Loucy (cell line): ENCODE measurements at regions not wholly inside any gene's neighbourhood (a gene's known extent, or its start where the extent isn't known, plus 50 kb on each side); places are given as distances from the start of the nearest gene placed in this dataset.

ENCODE experiments used
- H2AFZ ChIP-seq: fragments of 200-600 bp; sonication (generic); 2 replicates; pipeline ENCODE4 v1.6.0; 2016; ENCODE audit warnings: antibody characterized with exemption, mild to moderate bottlenecking, low read length, moderate library complexity
- H3F3A ChIP-seq: fragments of 200-600 bp; 2 replicates; pipeline ENCODE4 v1.6.0; 2016; ENCODE audit warnings: antibody characterized with exemption, low read depth, mild to moderate bottlenecking
- H3K27me3 ChIP-seq: fragments of 200-600 bp; sonication (generic); 2 replicates; pipeline ENCODE4 v1.6.1; 2014; ENCODE audit warnings: low read length, mild to moderate bottlenecking; ENCODE audit not compliant: insufficient read depth, poor library complexity, severe bottlenecking
- H3K36me3 ChIP-seq: fragments of 200-600 bp; sonication (generic); 2 replicates; pipeline ENCODE4 v1.6.1; 2016; ENCODE audit warnings: low read length; ENCODE audit not compliant: insufficient read depth
- H3K4me1 ChIP-seq: fragments of 200-600 bp; sonication (generic); 2 replicates; pipeline ENCODE4 v1.5.1; 2014; ENCODE audit warnings: low read length, mild to moderate bottlenecking; ENCODE audit not compliant: insufficient read depth, poor library complexity, severe bottlenecking
- H3K4me2 ChIP-seq: fragments of 200-600 bp; sonication (generic); 2 replicates; pipeline ENCODE4 v1.6.0; 2014; ENCODE audit warnings: antibody characterized with exemption, low read length, low read depth, mild to moderate bottlenecking; ENCODE audit not compliant: poor library complexity, severe bottlenecking
- H3K4me3 ChIP-seq: fragments of 200-600 bp; sonication (generic); 2 replicates; pipeline ENCODE4 v1.5.1; 2014; ENCODE audit warnings: low read length, mild to moderate bottlenecking, mixed read lengths; ENCODE audit not compliant: poor library complexity, severe bottlenecking
- H3K79me2 ChIP-seq: fragments of 200-600 bp; sonication (generic); 2 replicates; pipeline ENCODE4 v1.6.1; 2014; ENCODE audit warnings: low read length; ENCODE audit not compliant: insufficient read depth
- H3K9ac ChIP-seq: fragments of 200-600 bp; sonication (generic); 2 replicates; pipeline ENCODE4 v1.6.0; 2014; ENCODE audit warnings: mild to moderate bottlenecking, low read depth, low read length, moderate library complexity; ENCODE audit not compliant: poor library complexity, severe bottlenecking
- H3K9me2 ChIP-seq: fragments of 200-600 bp; sonication (generic); replicated peaks from 2 replicates; pipeline ENCODE4 v1.6.1; 2016; ENCODE audit warnings: low read depth, low read length, mixed read lengths
- H3K9me3 ChIP-seq: fragments of 200-600 bp; sonication (generic); 2 replicates; pipeline ENCODE4 v1.6.1; 2014; ENCODE audit warnings: mild to moderate bottlenecking, antibody characterized with exemption, low read length, low read depth; ENCODE audit not compliant: insufficient read depth
- H4K20me1 ChIP-seq: fragments of 200-600 bp; sonication (generic); 2 replicates; pipeline ENCODE4 v1.6.0; 2014; ENCODE audit warnings: antibody characterized with exemption, low read length, mild to moderate bottlenecking; ENCODE audit not compliant: insufficient read depth, poor library complexity, severe bottlenecking
- EZH2phosphoT487 ChIP-seq: fragments of 200-600 bp; IDR thresholded peaks from 2 replicates; pipeline ENCODE4 v1.6.1; 2018; ENCODE audit warnings: antibody characterized with exemption, mild to moderate bottlenecking, moderate library complexity, borderline replicate concordance
- TF ChIP-seq, protein P1 (sequence below): fragments of 200-600 bp; sonication (generic); conservative IDR thresholded peaks from 2 replicates; pipeline ENCODE4 v1.5.1; 2014; ENCODE audit warnings: mild to moderate bottlenecking, antibody characterized with exemption, low read length

DNA sequence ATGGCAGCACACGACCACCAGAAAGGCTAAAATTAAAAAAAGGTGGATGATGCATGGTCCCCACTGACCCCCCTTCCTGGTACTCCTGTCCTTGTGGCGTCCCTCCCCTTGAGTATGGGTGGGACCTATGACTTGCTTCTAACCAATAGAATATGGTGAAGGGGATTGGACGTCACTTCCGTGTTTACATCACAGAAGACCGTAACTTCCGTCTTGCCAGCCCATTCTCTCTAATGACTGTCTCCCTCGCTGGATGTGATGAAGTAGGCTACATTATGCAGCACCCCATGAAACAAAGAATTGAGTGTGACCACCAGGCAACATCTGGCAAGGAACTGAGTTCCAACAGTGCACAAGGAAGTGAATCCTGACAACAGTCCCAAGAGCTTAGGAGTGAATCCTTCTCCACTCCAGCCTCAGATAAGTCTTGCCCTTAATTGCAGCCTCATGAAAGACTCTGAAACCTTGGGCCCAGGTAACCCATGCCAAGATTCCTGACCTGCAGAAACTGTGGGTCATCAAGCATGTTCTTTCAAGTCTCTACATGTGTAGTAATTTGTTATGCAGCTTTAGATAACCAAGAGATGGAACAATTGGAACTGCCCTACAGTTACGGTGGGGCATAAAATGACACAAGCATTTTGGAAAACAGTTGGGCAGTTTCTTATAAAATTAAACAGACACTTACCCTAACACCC lies 80.1 kb upstream of the NPAS2 start:
- Histone ChIP-seq H3F3A (no peaks in the 10 kb centered on the region), H3K4me2 (no peak overlapping the region), H3K9ac (no peak overlapping the region), H3K4me1 (no peaks in the 10 kb centered on the region), H3K4me3 (no peak overlapping the region), H3K79me2 (no peaks in the 10 kb centered on the region), H3K36me3 (no peaks in the 10 kb centered on the region), H3K27me3 (no peaks in the 10 kb centered on the region), H4K20me1 (no peaks in the 10 kb centered on the region), H3K9me2 (no peaks in the 10 kb centered on the region), H2AFZ (no peak overlapping the region), H3K9me3 (no peaks in the 10 kb centered on the region)
- TF ChIP-seq, protein P1, sequence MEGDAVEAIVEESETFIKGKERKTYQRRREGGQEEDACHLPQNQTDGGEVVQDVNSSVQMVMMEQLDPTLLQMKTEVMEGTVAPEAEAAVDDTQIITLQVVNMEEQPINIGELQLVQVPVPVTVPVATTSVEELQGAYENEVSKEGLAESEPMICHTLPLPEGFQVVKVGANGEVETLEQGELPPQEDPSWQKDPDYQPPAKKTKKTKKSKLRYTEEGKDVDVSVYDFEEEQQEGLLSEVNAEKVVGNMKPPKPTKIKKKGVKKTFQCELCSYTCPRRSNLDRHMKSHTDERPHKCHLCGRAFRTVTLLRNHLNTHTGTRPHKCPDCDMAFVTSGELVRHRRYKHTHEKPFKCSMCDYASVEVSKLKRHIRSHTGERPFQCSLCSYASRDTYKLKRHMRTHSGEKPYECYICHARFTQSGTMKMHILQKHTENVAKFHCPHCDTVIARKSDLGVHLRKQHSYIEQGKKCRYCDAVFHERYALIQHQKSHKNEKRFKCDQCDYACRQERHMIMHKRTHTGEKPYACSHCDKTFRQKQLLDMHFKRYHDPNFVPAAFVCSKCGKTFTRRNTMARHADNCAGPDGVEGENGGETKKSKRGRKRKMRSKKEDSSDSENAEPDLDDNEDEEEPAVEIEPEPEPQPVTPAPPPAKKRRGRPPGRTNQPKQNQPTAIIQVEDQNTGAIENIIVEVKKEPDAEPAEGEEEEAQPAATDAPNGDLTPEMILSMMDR = no peak
- no peak for TF ChIP-seq EZH2phosphoT487

- no peak overlapping the region for H3K4me3 ChIP-seq
- TF ChIP-seq, protein P1 = no peak
- no peak for TF ChIP-seq EZH2phosphoT487
- no peaks in the 10 kb centered on the region for H3K4me1 ChIP-seq
Observed at GRCh38 chr2:100741880-100742276, 78.1 kb upstream of the NPAS2 start.

DNA sequence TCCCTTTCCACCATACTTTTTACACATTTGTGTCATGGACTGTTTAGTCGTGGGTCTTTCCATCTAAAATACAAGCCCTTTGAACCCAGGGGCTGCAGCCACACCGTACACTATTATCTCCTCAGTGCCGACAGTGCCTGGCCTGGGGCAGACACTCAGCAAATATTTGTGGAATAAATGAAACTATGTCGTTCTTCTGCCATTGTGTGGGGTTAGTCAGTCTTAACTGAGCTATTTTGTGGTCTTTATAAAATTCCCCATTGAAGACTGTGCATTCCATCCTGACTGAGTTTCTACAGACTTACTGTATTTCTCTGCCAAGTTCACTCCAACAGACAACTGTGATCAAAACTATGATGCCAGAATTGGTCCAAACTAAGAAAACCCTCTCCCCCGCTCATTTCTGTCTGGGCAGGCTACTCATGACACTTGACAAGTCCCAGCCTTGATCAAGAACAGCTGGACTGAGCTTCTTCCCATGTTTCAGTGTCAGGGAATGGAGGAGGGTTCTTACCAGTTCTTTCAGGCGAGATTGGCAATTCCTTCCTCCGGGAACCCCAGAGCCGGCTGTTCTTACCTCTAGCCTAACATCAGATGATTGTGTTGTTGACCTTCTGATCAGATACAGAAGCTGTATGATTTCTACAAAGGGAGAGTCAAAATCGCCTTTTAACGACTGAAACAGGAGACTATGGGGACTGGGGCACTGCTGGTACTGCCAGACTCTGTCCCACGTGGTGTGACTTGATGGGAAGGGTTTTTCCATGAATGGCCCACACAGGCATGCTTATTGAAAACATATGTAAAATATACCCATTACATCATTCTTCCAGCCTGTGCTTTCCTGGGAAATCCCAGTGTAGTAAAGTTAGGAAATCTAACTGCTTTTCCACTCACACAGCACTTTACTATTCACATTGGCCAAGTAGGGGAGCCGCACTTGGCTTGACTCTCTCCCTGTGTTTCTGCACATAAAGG lies 77.4 kb upstream of the NPAS2 start:
- H3K79me2 ChIP-seq = no peaks in the 10 kb centered on the region
- H3K4me3 ChIP-seq = no peak overlapping the region
- H4K20me1 ChIP-seq = no peaks in the 10 kb centered on the region
- no peaks in the 10 kb centered on the region for H3K9me2 ChIP-seq
- H3K36me3 ChIP-seq = no peaks in the 10 kb centered on the region
- H3K27me3 ChIP-seq = no peaks in the 10 kb centered on the region
- H3F3A ChIP-seq = no peaks in the 10 kb centered on the region
- TF ChIP-seq, protein P1 = no peak
- TF ChIP-seq EZH2phosphoT487 = no peak
- H3K9me3 ChIP-seq = no peaks in the 10 kb centered on the region
- no peak overlapping the region for H3K4me2 ChIP-seq
- no peaks in the 10 kb centered on the region for H3K4me1 ChIP-seq
- H3K9ac ChIP-seq = no peak overlapping the region
- H2AFZ ChIP-seq = no peak overlapping the region

More at GRCh38 chr2:100741880-100742276, 78.1 kb upstream of the NPAS2 start:
- no peak overlapping the region for H3K4me2 ChIP-seq
- no peaks in the 10 kb centered on the region for H3K27me3 ChIP-seq
- H3F3A ChIP-seq = no peaks in the 10 kb centered on the region
- no peaks in the 10 kb centered on the region for H3K79me2 ChIP-seq
- H3K36me3 ChIP-seq = no peaks in the 10 kb centered on the region
- H3K9me3 ChIP-seq = no peaks in the 10 kb centered on the region
- H3K9ac ChIP-seq = no peak overlapping the region
- H2AFZ ChIP-seq = no peak overlapping the region
- no peaks in the 10 kb centered on the region for H4K20me1 ChIP-seq
- H3K9me2 ChIP-seq = no peaks in the 10 kb centered on the region
